Brain microvascular endothelial cell (primary cell): ENCODE measurements at regions not wholly inside any gene's neighbourhood (a gene's known extent, or its start where the extent isn't known, plus 50 kb on each side); places are given as distances from the start of the nearest gene placed in this dataset.

ENCODE experiments used
- DNase-seq: peaks from one replicate; pipeline ENCODE4 v3.0.0-alpha.2; 2020
- H3K27ac ChIP-seq: fragments of 250-450 bp; sonication (Bioruptor Pico); 2 replicates; pipeline ENCODE4 v1.5.1; 2020; ENCODE audit warnings: mild to moderate bottlenecking, moderate library complexity
- H3K27me3 ChIP-seq: fragments of 250-450 bp; sonication (Bioruptor Pico); replicated peaks from 2 replicates; pipeline ENCODE4 v1.5.1; 2020; ENCODE audit warnings: mild to moderate bottlenecking
- H3K36me3 ChIP-seq: fragments of 250-450 bp; sonication (Bioruptor Pico); replicated peaks from 2 replicates; pipeline ENCODE4 v1.5.1; 2020; ENCODE audit warnings: mild to moderate bottlenecking
- H3K4me3 ChIP-seq: 2 replicates; pipeline ENCODE4 v1.5.1; 2011; ENCODE audit warnings: low read depth, mild to moderate bottlenecking, control low read depth, low read length, moderate library complexity
- in situ Hi-C: cut with HindIII; loops from 2 replicates; pipeline ENCODE4 v1.10.0; 2017; ENCODE audit warnings: low sequenced_read_pairs, low pct_ligation_motif_present
- TF ChIP-seq, protein P1 (sequence below): IDR thresholded peaks from 2 replicates; pipeline ENCODE4 v1.5.1; 2011; ENCODE audit warnings: low read depth, mild to moderate bottlenecking, moderate library complexity, low read length, control low read depth, inconsistent platforms; ENCODE audit errors: missing control alignments

- Histone ChIP-seq H3K36me3 (no peaks in the 10 kb centered on the region), H3K27ac (no peak overlapping the region), H3K27me3 (no peaks in the 10 kb centered on the region), H3K4me3 (no peak overlapping the region)
- DNase-seq: no peak
- in situ Hi-C loops: no loop called here
- TF ChIP-seq, protein P1, sequence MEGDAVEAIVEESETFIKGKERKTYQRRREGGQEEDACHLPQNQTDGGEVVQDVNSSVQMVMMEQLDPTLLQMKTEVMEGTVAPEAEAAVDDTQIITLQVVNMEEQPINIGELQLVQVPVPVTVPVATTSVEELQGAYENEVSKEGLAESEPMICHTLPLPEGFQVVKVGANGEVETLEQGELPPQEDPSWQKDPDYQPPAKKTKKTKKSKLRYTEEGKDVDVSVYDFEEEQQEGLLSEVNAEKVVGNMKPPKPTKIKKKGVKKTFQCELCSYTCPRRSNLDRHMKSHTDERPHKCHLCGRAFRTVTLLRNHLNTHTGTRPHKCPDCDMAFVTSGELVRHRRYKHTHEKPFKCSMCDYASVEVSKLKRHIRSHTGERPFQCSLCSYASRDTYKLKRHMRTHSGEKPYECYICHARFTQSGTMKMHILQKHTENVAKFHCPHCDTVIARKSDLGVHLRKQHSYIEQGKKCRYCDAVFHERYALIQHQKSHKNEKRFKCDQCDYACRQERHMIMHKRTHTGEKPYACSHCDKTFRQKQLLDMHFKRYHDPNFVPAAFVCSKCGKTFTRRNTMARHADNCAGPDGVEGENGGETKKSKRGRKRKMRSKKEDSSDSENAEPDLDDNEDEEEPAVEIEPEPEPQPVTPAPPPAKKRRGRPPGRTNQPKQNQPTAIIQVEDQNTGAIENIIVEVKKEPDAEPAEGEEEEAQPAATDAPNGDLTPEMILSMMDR: no peak
Measured at GRCh38 chr20:23243791-23244155, 106.8 kb upstream of the NXT1 start.

DNA sequence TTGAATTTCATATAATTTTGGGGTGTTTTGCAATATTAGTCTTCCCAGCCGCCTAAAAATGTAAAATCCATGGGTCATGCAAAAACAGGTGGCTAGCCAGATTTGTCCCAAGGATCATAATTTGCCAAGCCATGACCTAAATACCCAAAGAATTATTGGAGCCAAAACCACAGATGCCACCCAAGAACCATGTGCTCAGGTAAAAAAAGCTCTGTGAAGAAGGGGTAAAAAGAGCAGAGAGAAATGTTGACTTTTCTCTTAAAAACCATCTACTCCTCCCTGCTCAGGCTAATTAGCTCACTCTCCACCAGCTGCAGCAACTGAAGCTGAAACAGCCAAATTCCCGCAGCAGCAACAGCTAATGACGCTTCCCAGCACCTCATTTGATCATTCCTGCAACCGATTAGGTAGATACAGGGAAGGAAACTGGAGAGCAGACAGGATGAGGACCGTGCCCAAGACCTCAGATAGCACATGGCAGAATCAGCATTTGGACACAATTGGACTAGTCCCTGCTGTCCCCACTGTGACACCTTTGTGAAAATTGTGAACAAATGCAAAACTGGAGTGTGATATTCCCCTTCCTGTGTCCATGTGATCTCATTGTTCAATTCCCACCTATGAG, 107.9 kb upstream of the NXT1 start:
- no peak for DNase-seq
- Histone ChIP-seq H3K27me3 (no peaks in the 10 kb centered on the region), H3K27ac (no peak overlapping the region), H3K36me3 (no peaks in the 10 kb centered on the region), H3K4me3 (no peak overlapping the region)
- in situ Hi-C loops: no loop called here
- TF ChIP-seq, protein P1: no peak

DNA sequence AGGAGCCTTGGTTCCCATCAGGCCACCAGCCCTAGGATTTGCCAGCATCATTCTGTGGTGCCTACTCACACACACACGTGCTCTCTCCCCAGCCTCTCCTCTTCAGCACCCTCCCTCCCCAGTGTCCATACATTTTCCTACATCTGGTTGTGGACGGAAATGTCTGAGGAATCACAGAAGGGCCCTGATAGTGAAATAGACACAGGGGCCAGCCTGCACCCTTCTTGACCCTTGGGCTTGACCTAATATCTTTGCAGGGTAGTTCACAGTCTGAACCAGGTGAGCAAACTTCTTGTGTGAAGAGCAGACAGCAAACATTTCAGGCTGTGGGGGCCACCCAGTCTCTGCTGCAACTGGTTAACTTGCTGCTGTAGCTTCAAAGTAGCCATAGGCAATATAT, 108.5 kb upstream of the NXT1 start:
- in situ Hi-C loops: no loop called here
- no peaks in the 10 kb centered on the region for H3K27me3 ChIP-seq
- TF ChIP-seq, protein P1: no peak
- DNase-seq: no peak
- H3K4me3 ChIP-seq: no peak overlapping the region
- H3K27ac ChIP-seq: no peak overlapping the region
- no peaks in the 10 kb centered on the region for H3K36me3 ChIP-seq

DNA sequence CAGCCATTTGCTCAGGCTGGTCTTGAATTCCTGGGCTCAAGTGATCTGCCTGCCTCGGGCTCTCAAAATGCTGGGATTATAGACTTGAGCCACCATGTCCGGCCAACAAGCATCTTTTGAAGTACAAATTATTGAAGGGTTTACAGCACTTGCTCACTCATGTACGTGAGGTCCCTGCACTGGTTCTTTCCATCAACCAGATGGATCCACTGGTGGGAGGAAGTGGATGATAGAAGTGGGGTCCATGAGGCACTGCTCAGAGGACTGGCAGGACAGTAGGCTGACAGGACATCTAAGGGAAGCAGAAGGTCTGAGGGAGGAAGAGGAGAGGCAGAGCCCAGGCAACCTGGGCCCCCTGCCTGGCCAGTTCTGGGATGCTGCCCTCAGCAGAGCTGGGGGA, 109.2 kb upstream of the NXT1 start:
- no peak for DNase-seq
- H3K36me3 ChIP-seq: no peaks in the 10 kb centered on the region
- in situ Hi-C loops: no loop called here
- no peaks in the 10 kb centered on the region for H3K27me3 ChIP-seq
- TF ChIP-seq, protein P1: no peak
- no peak overlapping the region for H3K4me3 ChIP-seq
- H3K27ac ChIP-seq: no peak overlapping the region

GRCh38 chr20:23240519-23240918, 110.1 kb upstream of the NXT1 start:
- Histone ChIP-seq H3K27ac (no peak overlapping the region), H3K27me3 (no peaks in the 10 kb centered on the region), H3K36me3 (no peaks in the 10 kb centered on the region), H3K4me3 (no peak overlapping the region)
- DNase-seq: no peak
- in situ Hi-C loops: no loop called here
- TF ChIP-seq, protein P1: no peak

DNA sequence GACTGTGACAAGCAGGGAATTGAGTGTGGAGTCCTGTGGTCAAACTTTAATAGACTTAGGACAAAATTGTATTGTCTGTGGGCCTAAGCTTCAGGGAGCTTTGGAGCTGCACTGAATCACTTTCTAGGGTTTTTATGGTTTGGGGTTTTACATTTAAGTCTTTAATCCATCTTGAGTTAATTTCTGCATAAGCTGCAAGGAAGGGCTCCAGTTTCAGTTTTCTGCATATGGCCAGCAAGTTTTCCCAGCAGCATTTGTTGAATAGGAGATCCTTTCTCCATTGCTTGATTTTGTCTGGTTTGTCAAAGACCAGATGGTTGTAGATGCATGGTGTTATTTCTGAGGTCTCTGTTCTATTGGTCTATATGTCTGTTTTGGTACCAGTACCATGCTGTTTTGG, 113.4 kb upstream of the NXT1 start:
- Histone ChIP-seq H3K27ac (no peak overlapping the region), H3K4me3 (no peak overlapping the region), H3K36me3 (no peaks in the 10 kb centered on the region), H3K27me3 (no peaks in the 10 kb centered on the region)
- in situ Hi-C loops: no loop called here
- TF ChIP-seq, protein P1: no peak
- DNase-seq: no peak
